ENCODE measurements at regions not wholly inside any gene's neighbourhood (a gene's known extent, or its start where the extent isn't known, plus 50 kb on each side); places are given as distances from the start of the nearest gene placed in this dataset.

DNA sequence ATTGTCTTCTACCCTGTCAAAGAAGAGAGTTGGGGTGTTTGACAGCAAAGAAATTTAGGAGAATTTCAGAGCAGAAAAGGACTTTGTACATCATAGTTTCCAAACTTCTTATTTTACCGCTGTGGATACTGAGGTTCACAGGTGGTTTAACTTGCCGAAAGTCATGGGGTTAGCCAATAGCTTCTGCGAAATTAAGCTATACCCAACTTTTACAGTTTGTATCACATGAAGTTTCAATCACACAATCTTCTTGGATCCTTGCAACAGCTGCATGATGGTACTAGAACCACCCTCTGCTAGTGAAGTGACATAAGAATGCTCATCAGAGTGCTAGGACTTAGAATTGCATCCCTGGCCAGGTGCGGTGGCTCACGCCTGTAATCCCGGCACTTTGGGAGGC, 345.5 kb downstream of the CD83 start:
- no peak for TF ChIP-seq POLR2A (IDR thresholded peaks at IDR 0.05)
- TF ChIP-seq, protein P1, sequence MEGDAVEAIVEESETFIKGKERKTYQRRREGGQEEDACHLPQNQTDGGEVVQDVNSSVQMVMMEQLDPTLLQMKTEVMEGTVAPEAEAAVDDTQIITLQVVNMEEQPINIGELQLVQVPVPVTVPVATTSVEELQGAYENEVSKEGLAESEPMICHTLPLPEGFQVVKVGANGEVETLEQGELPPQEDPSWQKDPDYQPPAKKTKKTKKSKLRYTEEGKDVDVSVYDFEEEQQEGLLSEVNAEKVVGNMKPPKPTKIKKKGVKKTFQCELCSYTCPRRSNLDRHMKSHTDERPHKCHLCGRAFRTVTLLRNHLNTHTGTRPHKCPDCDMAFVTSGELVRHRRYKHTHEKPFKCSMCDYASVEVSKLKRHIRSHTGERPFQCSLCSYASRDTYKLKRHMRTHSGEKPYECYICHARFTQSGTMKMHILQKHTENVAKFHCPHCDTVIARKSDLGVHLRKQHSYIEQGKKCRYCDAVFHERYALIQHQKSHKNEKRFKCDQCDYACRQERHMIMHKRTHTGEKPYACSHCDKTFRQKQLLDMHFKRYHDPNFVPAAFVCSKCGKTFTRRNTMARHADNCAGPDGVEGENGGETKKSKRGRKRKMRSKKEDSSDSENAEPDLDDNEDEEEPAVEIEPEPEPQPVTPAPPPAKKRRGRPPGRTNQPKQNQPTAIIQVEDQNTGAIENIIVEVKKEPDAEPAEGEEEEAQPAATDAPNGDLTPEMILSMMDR (IDR thresholded peaks at IDR 0.05): no peak
